Stomach (tissue), 8 donors: ENCODE measurements at regions not wholly inside any gene's neighbourhood (a gene's known extent, or its start where the extent isn't known, plus 50 kb on each side); places are given as distances from the start of the nearest gene placed in this dataset.
A peak's percentile ranks its signal among the peaks of the same experiment; 100 is the strongest.

Experiments used
- DNase-seq, 2 donors: peaks; one replicate each; pipeline versions ENCODE4 v3.0.0 to v3.0.0-alpha.2; 2013 to 2019
- H3K27ac ChIP-seq, 5 donors: fragments of 200-600 bp in 4 of 5; sonication (generic) in 4 of 5; one replicate each; pipeline ENCODE4 v1.5.1; 2013 to 2019; ENCODE audit warnings: mild to moderate bottlenecking in 1 of 5, moderate library complexity in 1 of 5
- H3K27me3 ChIP-seq, 3 donors: fragments of 200-600 bp; sonication (generic); one replicate each; pipeline ENCODE4 v1.5.1; 2017 to 2019; ENCODE audit warnings: mixed run types in 1 of 3
- H3K36me3 ChIP-seq, 4 donors: fragments of 200-600 bp; sonication (generic); 1 replicate in 3 of 4; 2 replicates in 1 of 4; pipeline ENCODE4 v1.5.1; 2016 to 2019
- H3K4me1 ChIP-seq, 4 donors: fragments of 200-600 bp; sonication (generic); one replicate each; pipeline ENCODE4 v1.5.1; 2016 to 2019
- H3K4me3 ChIP-seq, 4 donors: fragments of 200-600 bp; sonication (generic) in 3 of 4; one replicate each; pipeline ENCODE4 v1.5.1; 2016 to 2019; ENCODE audit warnings: mild to moderate bottlenecking in 1 of 4
- H3K9me3 ChIP-seq, 4 donors: fragments of 200-600 bp; sonication (generic); one replicate each; pipeline ENCODE4 v1.5.1; 2016 to 2019
- EP300 ChIP-seq: sonication (generic); formaldehyde crosslinking; IDR thresholded peaks from one replicate; pipeline ENCODE4 v1.6.1; 2017; ENCODE audit warnings: antibody characterized with exemption
- POLR2A ChIP-seq, 4 donors: fragments of 450-650 bp; IDR thresholded peaks; one replicate each; pipeline ENCODE4 v1.6.1; 2016; ENCODE audit warnings: antibody characterized with exemption in 4 of 4, control low read depth in 2 of 4, mild to moderate bottlenecking in 1 of 4, moderate library complexity in 1 of 4
- POLR2AphosphoS5 ChIP-seq, 3 donors: sonication (generic); formaldehyde crosslinking; IDR thresholded peaks; one replicate each; pipeline ENCODE4 v1.6.1; 2016; ENCODE audit warnings: antibody characterized with exemption in 3 of 3
- WGBS, 5 donors: extraction: QIAGEN DNeasy Blood & Tissue Kit in 3 of 5; methylation state at CpG; one replicate each; pipeline versions ENCODE4 v1.1.5 to v1.1.7; 2013 to 2018; 5-methylcytosine and 5-hydroxymethylcytosine counted together
- intact Hi-C: fragments of 100-400 bp; cut with DNase I; formaldehyde crosslinking; loops from one replicate; pipeline ENCODE4 v1.15.1; 2023; ENCODE audit warnings: low total_unique reads
- TF ChIP-seq, protein P1 (sequence below), 7 experiments: fragments of 450-650 bp in 4 of 7; fragments of 200-600 bp in 3 of 7; sonication (generic) in 3 of 7; IDR thresholded peaks; one replicate each; pipeline ENCODE4 v1.5.1; 2016 to 2019; ENCODE audit warnings: antibody characterized with exemption in 7 of 7, control low read depth in 2 of 7, mild to moderate bottlenecking in 1 of 7
- donor health status: healthy with polysubstance abuse.
- donor health status: Bipolar disorder and iron deficiency.
- donor health status: healthy.

DNA sequence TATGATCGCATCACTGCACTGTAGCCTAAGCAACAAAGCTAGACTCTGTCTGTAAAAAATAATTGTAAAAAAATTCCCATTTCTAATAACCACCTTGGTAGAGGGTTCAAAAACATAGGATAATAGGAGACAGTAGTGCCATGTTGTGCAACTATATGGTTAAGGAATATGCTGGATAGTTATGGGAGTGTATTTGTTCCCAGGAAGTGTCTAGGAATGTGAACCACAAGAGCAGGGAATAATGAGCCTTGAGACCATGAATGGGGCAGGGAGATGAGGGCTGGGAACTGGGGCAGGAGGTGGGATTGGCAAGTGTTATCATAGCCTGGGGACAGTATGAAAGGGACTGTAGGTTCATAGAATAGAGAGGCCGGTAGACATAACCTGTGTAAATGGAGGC is 50.4 kb downstream of the RUSC2 start:
- Histone ChIP-seq H3K36me3 (no peaks in the 10 kb centered on the region), H3K4me3 (no peak overlapping the region), H3K27ac (peak overlapping the region in 4 of 5 donors; percentile 18 to 88 (median 86)), H3K9me3 (no peaks in the 10 kb centered on the region), H3K4me1 (peaks cover 22 to 75% (median 36%) of the 10 kb centered on the region in 4 donors), H3K27me3 (no peaks in the 10 kb centered on the region)
- TF ChIP-seq POLR2AphosphoS5 (IDR thresholded peaks at IDR 0.05) (no peak), EP300 (no peak), POLR2A (IDR thresholded peaks at IDR 0.05) (no peak)
- TF ChIP-seq, protein P1, sequence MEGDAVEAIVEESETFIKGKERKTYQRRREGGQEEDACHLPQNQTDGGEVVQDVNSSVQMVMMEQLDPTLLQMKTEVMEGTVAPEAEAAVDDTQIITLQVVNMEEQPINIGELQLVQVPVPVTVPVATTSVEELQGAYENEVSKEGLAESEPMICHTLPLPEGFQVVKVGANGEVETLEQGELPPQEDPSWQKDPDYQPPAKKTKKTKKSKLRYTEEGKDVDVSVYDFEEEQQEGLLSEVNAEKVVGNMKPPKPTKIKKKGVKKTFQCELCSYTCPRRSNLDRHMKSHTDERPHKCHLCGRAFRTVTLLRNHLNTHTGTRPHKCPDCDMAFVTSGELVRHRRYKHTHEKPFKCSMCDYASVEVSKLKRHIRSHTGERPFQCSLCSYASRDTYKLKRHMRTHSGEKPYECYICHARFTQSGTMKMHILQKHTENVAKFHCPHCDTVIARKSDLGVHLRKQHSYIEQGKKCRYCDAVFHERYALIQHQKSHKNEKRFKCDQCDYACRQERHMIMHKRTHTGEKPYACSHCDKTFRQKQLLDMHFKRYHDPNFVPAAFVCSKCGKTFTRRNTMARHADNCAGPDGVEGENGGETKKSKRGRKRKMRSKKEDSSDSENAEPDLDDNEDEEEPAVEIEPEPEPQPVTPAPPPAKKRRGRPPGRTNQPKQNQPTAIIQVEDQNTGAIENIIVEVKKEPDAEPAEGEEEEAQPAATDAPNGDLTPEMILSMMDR (IDR thresholded peaks at IDR 0.05), result no peak
- intact Hi-C loops, result no loop called here
- 88 to 97% (median 90%) methylated on average over 2 of the region's 2 CpGs for WGBS, 5 donors
- no peak for DNase-seq

DNA sequence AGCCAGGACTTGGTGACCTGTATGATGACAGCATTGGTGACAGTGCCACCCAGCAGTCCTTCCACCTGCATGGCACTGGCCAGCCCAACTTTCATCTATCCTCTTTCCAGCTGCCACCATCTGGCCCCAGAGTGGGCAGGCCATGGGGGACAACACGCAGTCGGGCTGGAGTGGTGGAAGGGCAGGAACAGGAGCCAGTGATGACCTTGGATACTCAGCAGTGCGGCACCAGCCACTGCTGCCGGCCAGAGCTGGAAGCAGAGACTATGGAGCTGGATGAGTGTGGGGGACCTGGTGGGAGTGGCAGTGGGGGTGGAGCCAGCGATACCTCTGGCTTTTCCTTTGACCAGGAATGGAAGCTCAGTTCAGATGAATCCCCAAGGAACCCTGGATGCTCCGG is 56.9 kb downstream of the RUSC2 start:
- intact Hi-C loops, result no loop called here
- H3K9me3 ChIP-seq, result no peaks in the 10 kb centered on the region
- H3K27ac ChIP-seq, result no peak overlapping the region
- H3K4me3 ChIP-seq, result no peak overlapping the region
- no peaks in the 10 kb centered on the region for H3K27me3 ChIP-seq
- peaks cover 15 to 30% (median 28%) of the 10 kb centered on the region in 4 donors for H3K36me3 ChIP-seq
- DNase-seq, result no peak
- peaks cover 0 to 59% (median 22%) of the 10 kb centered on the region in 4 donors for H3K4me1 ChIP-seq
- TF ChIP-seq POLR2AphosphoS5 (IDR thresholded peaks at IDR 0.05) (no peak), EP300 (no peak), POLR2A (IDR thresholded peaks at IDR 0.05) (no peak)
- TF ChIP-seq, protein P1 (IDR thresholded peaks at IDR 0.05), result no peak
- 88 to 94% (median 91%) methylated on average over 5 to 6 of the region's 6 CpGs for WGBS, 5 donors

DNA sequence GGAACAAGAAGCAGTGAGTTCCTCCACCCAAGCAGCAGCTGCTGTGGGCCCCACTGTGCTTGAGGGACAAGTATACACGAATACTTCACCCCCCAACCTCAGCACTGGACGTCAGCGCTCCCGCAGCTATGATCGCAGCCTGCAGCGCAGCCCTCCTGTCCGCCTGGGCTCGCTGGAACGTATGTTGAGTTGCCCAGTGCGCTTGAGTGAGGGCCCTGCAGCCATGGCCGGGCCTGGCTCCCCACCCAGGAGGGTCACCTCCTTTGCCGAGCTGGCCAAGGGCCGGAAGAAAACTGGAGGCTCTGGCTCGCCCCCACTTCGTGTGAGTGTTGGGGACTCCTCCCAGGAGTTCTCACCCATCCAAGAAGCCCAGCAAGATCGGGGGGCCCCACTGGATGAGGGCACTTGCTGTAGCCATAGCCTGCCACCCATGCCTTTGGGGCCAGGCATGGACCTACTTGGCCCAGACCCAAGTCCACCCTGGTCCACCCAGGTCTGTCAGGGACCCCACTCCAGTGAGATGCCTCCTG is 57.1 kb upstream of the TESK1 start:
- 92 to 97% (median 96%) methylated on average over 7 to 16 of the region's 16 CpGs for WGBS, 5 donors
- intact Hi-C loops, result no loop called here
- Histone ChIP-seq H3K36me3 (peaks cover 15 to 30% (median 28%) of the 10 kb centered on the region in 4 donors), H3K4me1 (peaks cover 0 to 65% (median 27%) of the 10 kb centered on the region in 4 donors), H3K4me3 (no peak overlapping the region), H3K9me3 (no peaks in the 10 kb centered on the region), H3K27ac (no peak overlapping the region), H3K27me3 (no peaks in the 10 kb centered on the region)
- no peak for DNase-seq
- TF ChIP-seq, protein P1 (IDR thresholded peaks at IDR 0.05), result no peak
- TF ChIP-seq POLR2AphosphoS5 (IDR thresholded peaks at IDR 0.05) (no peak), POLR2A (IDR thresholded peaks at IDR 0.05) (no peak), EP300 (no peak)

DNA sequence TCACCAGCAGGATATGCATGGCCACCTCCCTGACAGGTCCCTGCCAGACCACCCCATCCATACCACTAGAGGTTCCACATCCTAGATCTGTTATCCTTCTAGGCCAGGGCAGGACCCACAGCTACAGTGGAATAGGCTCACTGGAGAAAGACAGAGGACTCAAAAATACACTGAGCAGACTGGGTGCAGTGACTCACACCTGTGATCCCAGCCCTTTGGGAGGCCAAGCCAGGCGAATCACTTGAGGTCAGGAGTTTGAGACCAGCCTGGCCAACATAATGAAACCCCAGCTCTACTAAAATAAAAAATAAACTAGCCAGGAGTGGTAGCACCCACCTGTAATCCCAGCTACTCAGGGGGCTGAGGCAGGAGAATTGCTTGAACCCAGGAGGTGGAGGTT is 56.5 kb upstream of the TESK1 start:
- no peak for DNase-seq
- H3K4me3 ChIP-seq, result no peak overlapping the region
- TF ChIP-seq, protein P1 (IDR thresholded peaks at IDR 0.05), result no peak
- no peak for TF ChIP-seq EP300
- no peak for TF ChIP-seq POLR2A (IDR thresholded peaks at IDR 0.05)
- TF ChIP-seq POLR2AphosphoS5 (IDR thresholded peaks at IDR 0.05), result no peak
- whole genome bisulfite sequencing, 5 donors, result 86 to 100% (median 95%) methylated on average over 1 of the region's 1 CpG
- H3K27me3 ChIP-seq, result no peaks in the 10 kb centered on the region
- intact Hi-C loops, result no loop called here
- no peaks in the 10 kb centered on the region for H3K9me3 ChIP-seq
- H3K36me3 ChIP-seq, result peaks cover 15 to 30% (median 28%) of the 10 kb centered on the region in 4 donors
- H3K27ac ChIP-seq, result peak overlapping the region in 2 of 5 donors; percentile 2 to 4
- H3K4me1 ChIP-seq, result peaks cover 3 to 65% (median 31%) of the 10 kb centered on the region in 4 donors
